ENCODE measurements at regions not wholly inside any gene's neighbourhood (a gene's known extent, or its start where the extent isn't known, plus 50 kb on each side); places are given as distances from the start of the nearest gene placed in this dataset.

DNA sequence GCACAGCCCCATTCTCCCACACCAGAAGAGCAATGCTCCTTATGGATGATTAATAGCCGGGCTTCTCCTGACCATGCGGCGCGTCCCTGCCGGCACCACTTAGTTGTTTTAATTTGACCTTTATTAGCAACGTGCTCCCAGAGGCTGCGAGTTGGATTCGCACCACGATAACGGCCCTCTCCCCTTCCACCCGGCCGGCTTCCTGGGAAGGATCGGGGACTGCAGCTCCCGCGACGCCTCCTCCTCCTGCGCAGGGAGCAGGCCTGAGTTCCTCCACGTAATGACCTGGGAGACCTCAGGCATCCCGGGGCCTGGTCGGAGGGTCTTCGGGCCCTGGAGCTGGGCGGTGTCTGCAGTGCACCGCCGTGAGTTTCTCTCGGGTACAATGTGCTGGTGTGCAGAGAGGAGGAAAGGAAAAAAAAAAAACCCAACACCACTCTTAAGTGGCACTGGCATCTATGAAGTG lies 243.3 kb upstream of the TOPAZ1 start:
- Histone ChIP-seq H4K20me1 (ENCODE audit: insufficient read depth) (peaks cover 5% of the 10 kb centered on the region; the same call in 1 of the 2 replicates), H3K27me3 (ENCODE audit: insufficient read depth) (no peaks in the 10 kb centered on the region), H3K79me2 (ENCODE audit: insufficient read depth) (peaks cover 39% of the 10 kb centered on the region), H3K36me3 (replicated peaks in 1 of 2; ENCODE audit: control insufficient read depth in 1 of 2, insufficient read depth in 2 of 2, low read length in 1 of 2) (no peaks in the 10 kb centered on the region), H2AFZ (ENCODE audit: low read depth) (peak overlapping the region; percentile 87), H3K4me3 (ENCODE audit: low read depth in 2 of 2, low read length in 1 of 2) (peak overlapping the region; percentile 80 to 90), H3K9me3 (no peaks in the 10 kb centered on the region), H3K4me2 (peak overlapping the region; percentile 86), H3K4me1 (ENCODE audit: control insufficient read depth in 1 of 2, insufficient read depth in 2 of 2, low read depth in 1 of 2, low read length in 1 of 2) (peaks cover 0 to 21% of the 10 kb centered on the region in 2 experiments; a peak in 2 of 4 replicates), H3K27ac (ENCODE audit: low read depth in 2 of 2, low read length in 1 of 2) (peak overlapping the region; percentile 41 to 88; a peak in 3 of 4 replicates), H3K9ac (peak overlapping the region; percentile 75; the same call in 1 of the 2 replicates), H3F3A (replicated peaks; ENCODE audit: insufficient read depth) (no peaks in the 10 kb centered on the region), H3K9me2 (no peaks in the 10 kb centered on the region)
- ChIA-PET CTCF (interaction anchor here (0.6 to 1.5 kb wide), 2 partner anchors 229 to 307 kb away, joined by 3 to 5 read pairs; no protein-coding TSS in a partner anchor), POLR2A (no interaction called here)
- 71% methylated on average over 24 of the region's 25 CpGs for WGBS (ENCODE audit: low lambda C conversion rate)
- TF ChIP-seq TAF1 (IDR thresholded peaks at IDR 0.05; ENCODE audit: borderline replicate concordance, low read depth, low read length) (no peak), CHD2 (IDR thresholded peaks at IDR 0.05; ENCODE audit: low read length, partially characterized antibody) (no peak), TCF12 (IDR thresholded peaks at IDR 0.05) (no peak), GABPA (IDR thresholded peaks at IDR 0.05; ENCODE audit: low read depth) (no peak), POLR2AphosphoS5 (IDR thresholded peaks at IDR 0.05; ENCODE audit: low read depth, low read length) (no peak), RAD21 (IDR thresholded peaks at IDR 0.05; ENCODE audit: low read length) (no peak), NRF1 (IDR thresholded peaks at IDR 0.05; ENCODE audit: low read depth, low read length) (no peak), SIN3A (IDR thresholded peaks at IDR 0.05; ENCODE audit: borderline replicate concordance, low read depth, low read length) (no peak), EP300 (IDR thresholded peaks at IDR 0.05; ENCODE audit: borderline replicate concordance in 1 of 2, low read depth in 1 of 2, low read length in 1 of 2) (no peak), MEF2A (IDR thresholded peaks at IDR 0.05; ENCODE audit: borderline replicate concordance, low read depth) (no peak)
- TF ChIP-seq, protein P1, sequence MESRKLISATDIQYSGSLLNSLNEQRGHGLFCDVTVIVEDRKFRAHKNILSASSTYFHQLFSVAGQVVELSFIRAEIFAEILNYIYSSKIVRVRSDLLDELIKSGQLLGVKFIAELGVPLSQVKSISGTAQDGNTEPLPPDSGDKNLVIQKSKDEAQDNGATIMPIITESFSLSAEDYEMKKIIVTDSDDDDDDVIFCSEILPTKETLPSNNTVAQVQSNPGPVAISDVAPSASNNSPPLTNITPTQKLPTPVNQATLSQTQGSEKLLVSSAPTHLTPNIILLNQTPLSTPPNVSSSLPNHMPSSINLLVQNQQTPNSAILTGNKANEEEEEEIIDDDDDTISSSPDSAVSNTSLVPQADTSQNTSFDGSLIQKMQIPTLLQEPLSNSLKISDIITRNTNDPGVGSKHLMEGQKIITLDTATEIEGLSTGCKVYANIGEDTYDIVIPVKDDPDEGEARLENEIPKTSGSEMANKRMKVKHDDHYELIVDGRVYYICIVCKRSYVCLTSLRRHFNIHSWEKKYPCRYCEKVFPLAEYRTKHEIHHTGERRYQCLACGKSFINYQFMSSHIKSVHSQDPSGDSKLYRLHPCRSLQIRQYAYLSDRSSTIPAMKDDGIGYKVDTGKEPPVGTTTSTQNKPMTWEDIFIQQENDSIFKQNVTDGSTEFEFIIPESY (IDR thresholded peaks at IDR 0.05; ENCODE audit: borderline replicate concordance, low read depth), result no peak
- TF ChIP-seq, protein P2, sequence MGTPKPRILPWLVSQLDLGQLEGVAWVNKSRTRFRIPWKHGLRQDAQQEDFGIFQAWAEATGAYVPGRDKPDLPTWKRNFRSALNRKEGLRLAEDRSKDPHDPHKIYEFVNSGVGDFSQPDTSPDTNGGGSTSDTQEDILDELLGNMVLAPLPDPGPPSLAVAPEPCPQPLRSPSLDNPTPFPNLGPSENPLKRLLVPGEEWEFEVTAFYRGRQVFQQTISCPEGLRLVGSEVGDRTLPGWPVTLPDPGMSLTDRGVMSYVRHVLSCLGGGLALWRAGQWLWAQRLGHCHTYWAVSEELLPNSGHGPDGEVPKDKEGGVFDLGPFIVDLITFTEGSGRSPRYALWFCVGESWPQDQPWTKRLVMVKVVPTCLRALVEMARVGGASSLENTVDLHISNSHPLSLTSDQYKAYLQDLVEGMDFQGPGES (IDR thresholded peaks at IDR 0.05; ENCODE audit: low read depth, low read length), result no peak
- TF ChIP-seq, protein P3, sequence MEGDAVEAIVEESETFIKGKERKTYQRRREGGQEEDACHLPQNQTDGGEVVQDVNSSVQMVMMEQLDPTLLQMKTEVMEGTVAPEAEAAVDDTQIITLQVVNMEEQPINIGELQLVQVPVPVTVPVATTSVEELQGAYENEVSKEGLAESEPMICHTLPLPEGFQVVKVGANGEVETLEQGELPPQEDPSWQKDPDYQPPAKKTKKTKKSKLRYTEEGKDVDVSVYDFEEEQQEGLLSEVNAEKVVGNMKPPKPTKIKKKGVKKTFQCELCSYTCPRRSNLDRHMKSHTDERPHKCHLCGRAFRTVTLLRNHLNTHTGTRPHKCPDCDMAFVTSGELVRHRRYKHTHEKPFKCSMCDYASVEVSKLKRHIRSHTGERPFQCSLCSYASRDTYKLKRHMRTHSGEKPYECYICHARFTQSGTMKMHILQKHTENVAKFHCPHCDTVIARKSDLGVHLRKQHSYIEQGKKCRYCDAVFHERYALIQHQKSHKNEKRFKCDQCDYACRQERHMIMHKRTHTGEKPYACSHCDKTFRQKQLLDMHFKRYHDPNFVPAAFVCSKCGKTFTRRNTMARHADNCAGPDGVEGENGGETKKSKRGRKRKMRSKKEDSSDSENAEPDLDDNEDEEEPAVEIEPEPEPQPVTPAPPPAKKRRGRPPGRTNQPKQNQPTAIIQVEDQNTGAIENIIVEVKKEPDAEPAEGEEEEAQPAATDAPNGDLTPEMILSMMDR (IDR thresholded peaks at IDR 0.05), result no peak
- DNase-seq, result no peak
